Keratinocyte (primary cell): ENCODE measurements at regions not wholly inside any gene's neighbourhood (a gene's known extent, or its start where the extent isn't known, plus 50 kb on each side); places are given as distances from the start of the nearest gene placed in this dataset.

Experiments
- DNase-seq: peaks from one replicate; pipeline ENCODE4 v3.0.0-alpha.2; 2011; ENCODE audit warnings: low read depth, missing footprints, low spot score
- FAIRE-seq: peaks from 2 replicates; lab custom pipeline; 2011; peaks lifted over from hg19 to GRCh38; lab: Jason Lieb, UNC
- H2AFZ ChIP-seq: 2 replicates; pipeline ENCODE4 v1.6.0; 2012; ENCODE audit warnings: low read length, control low read depth, inconsistent platforms; ENCODE audit not compliant: control insufficient read depth
- H3K27ac ChIP-seq: 2 replicates; pipeline ENCODE4 v1.5.1; 2011; ENCODE audit warnings: low read length; ENCODE audit not compliant: control insufficient read depth, insufficient read depth
- H3K27me3 ChIP-seq: 3 replicates; pipeline ENCODE4 v1.6.0; 2011; ENCODE audit warnings: low read length; ENCODE audit not compliant: control insufficient read depth, insufficient read depth; ENCODE audit errors: extremely low read depth
- H3K36me3 ChIP-seq, 2 experiments: 2 replicates in 1 of 2; 3 replicates in 1 of 2; pipeline ENCODE4 v1.5.1; 2011; ENCODE audit warnings: low read length in 2 of 2, mild to moderate bottlenecking in 1 of 2; ENCODE audit not compliant: control insufficient read depth in 2 of 2, insufficient read depth in 2 of 2; ENCODE audit errors: extremely low read depth in 1 of 2
- H3K4me1 ChIP-seq: 3 replicates; pipeline ENCODE4 v1.5.1; 2011; ENCODE audit warnings: low read length; ENCODE audit not compliant: control insufficient read depth, insufficient read depth; ENCODE audit errors: extremely low read depth
- H3K4me2 ChIP-seq: 3 replicates; pipeline ENCODE4 v1.6.0; 2011; ENCODE audit warnings: low read depth, low read length; ENCODE audit not compliant: control insufficient read depth, insufficient read depth; ENCODE audit errors: extremely low read depth
- H3K4me3 ChIP-seq, 3 experiments: fragments of 200-600 bp in 1 of 3; sonication (generic) in 1 of 3; 2 replicates in 2 of 3; 3 replicates in 1 of 3; pipeline ENCODE4 v1.5.1; 2011 to 2016; ENCODE audit warnings: low read length in 3 of 3, mild to moderate bottlenecking in 3 of 3, control low read depth in 2 of 3, inconsistent platforms in 1 of 3, low read depth in 1 of 3, mixed read lengths in 1 of 3, mixed run types in 1 of 3, moderate library complexity in 1 of 3; ENCODE audit not compliant: control insufficient read depth in 2 of 3, insufficient read depth in 2 of 3; ENCODE audit errors: extremely low read depth in 1 of 3
- H3K79me2 ChIP-seq: 2 replicates; pipeline ENCODE4 v1.6.0; 2012; ENCODE audit warnings: low read length; ENCODE audit not compliant: control insufficient read depth, insufficient read depth
- H3K9ac ChIP-seq: 3 replicates; pipeline ENCODE4 v1.6.0; 2011; ENCODE audit warnings: low read length; ENCODE audit not compliant: control insufficient read depth, insufficient read depth; ENCODE audit errors: extremely low read depth
- H3K9me1 ChIP-seq: 3 replicates; pipeline ENCODE4 v1.6.0; 2011; ENCODE audit warnings: low read length; ENCODE audit not compliant: control insufficient read depth, insufficient read depth; ENCODE audit errors: extremely low read depth
- H3K9me3 ChIP-seq: 2 replicates; pipeline ENCODE4 v1.5.1; 2012; ENCODE audit warnings: low read depth, low read length; ENCODE audit not compliant: control insufficient read depth
- H4K20me1 ChIP-seq: 3 replicates; pipeline ENCODE4 v1.6.0; 2011; ENCODE audit warnings: low read length; ENCODE audit not compliant: control insufficient read depth, insufficient read depth; ENCODE audit errors: extremely low read depth
- EZH2 ChIP-seq: IDR thresholded peaks from one replicate; pipeline ENCODE4 v1.6.1; 2012; ENCODE audit warnings: inconsistent platforms, mild to moderate bottlenecking, low read length, moderate library complexity
- dilution Hi-C: fragments of 300-500 bp; cut with MboI; formaldehyde crosslinking; loops from one replicate; pipeline ENCODE4 v1.7.0; 2020; ENCODE audit warnings: low sequenced_read_pairs; ENCODE audit not compliant: extremely low pct_ligation_motif_present
- TF ChIP-seq, protein P1 (sequence below), 3 experiments: IDR thresholded peaks in 1 of 3; conservative IDR thresholded peaks in 1 of 3; optimal IDR thresholded peaks in 1 of 3; 2 replicates in 2 of 3; 3 replicates in 1 of 3; pipeline versions ENCODE3 to v1.5.1; 2011; ENCODE audit warnings: low read length in 3 of 3, mild to moderate bottlenecking in 3 of 3, moderate library complexity in 2 of 3, control low read depth in 1 of 3, inconsistent platforms in 1 of 3; ENCODE audit not compliant: insufficient read depth in 2 of 3; ENCODE audit errors: extremely low read depth in 1 of 3

DNA sequence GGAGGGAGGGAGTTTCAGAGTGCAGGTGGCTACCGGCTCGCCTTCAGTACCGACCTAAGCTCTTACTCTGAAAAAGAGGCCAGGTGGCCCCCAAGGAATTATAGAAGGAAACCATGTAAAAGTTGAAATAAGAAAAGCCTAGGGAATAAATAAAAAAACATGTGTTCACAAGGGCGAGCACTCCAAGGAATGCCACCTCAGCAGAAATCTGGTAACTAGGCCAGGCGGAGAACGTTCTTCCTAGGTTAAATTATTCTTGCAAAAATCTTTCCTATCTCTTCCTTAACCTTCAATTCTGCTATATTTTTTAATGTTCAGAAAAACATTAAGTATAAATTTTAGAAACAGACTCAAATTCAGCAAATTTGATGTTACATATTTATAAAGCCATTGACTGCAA is 1260.3 kb upstream of the SLC10A2 start:
- TF ChIP-seq, protein P1, sequence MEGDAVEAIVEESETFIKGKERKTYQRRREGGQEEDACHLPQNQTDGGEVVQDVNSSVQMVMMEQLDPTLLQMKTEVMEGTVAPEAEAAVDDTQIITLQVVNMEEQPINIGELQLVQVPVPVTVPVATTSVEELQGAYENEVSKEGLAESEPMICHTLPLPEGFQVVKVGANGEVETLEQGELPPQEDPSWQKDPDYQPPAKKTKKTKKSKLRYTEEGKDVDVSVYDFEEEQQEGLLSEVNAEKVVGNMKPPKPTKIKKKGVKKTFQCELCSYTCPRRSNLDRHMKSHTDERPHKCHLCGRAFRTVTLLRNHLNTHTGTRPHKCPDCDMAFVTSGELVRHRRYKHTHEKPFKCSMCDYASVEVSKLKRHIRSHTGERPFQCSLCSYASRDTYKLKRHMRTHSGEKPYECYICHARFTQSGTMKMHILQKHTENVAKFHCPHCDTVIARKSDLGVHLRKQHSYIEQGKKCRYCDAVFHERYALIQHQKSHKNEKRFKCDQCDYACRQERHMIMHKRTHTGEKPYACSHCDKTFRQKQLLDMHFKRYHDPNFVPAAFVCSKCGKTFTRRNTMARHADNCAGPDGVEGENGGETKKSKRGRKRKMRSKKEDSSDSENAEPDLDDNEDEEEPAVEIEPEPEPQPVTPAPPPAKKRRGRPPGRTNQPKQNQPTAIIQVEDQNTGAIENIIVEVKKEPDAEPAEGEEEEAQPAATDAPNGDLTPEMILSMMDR (optimal IDR thresholded peaks at IDR 0.05 in 1 of 3, IDR thresholded peaks at IDR 0.05 in 1 of 3, conservative IDR thresholded peaks at IDR 0.05 in 1 of 3; ENCODE audit: extremely low read depth in 1 of 3, insufficient read depth in 2 of 3, low read length in 3 of 3): no peak
- no peak for TF ChIP-seq EZH2
- DNase-seq: no peak
- H3K36me3 ChIP-seq: no peaks in the 10 kb centered on the region
- no peaks in the 10 kb centered on the region for H3K27me3 ChIP-seq
- no peak overlapping the region for H2AFZ ChIP-seq
- H4K20me1 ChIP-seq: no peaks in the 10 kb centered on the region
- H3K9me3 ChIP-seq: no peaks in the 10 kb centered on the region
- no peak overlapping the region for H3K9ac ChIP-seq
- no peak for FAIRE-seq
- no peak overlapping the region for H3K27ac ChIP-seq
- no peaks in the 10 kb centered on the region for H3K79me2 ChIP-seq
- H3K9me1 ChIP-seq: no peaks in the 10 kb centered on the region
- no peak overlapping the region for H3K4me3 ChIP-seq
- H3K4me2 ChIP-seq: no peak overlapping the region
- H3K4me1 ChIP-seq: no peaks in the 10 kb centered on the region
- dilution Hi-C loops: no loop called here

DNA sequence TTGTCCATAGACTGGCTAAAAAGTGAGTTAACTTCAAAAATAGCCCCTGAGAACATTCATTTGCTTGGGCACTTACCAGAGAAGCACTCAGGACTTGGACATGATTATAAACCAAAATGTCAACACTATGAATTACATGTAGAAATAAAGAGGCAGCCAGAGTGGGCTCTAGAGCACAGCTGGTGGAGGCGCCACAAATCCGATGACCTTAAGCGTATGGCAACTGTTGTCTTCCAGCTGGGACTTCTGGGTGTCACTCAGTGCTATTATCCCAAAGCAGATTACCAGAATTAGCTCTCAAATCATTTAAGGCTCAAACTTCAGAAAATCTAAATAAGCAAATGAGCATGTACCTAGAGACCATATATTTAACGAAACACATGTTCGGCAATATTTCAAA is 1255.5 kb upstream of the SLC10A2 start:
- H3K9me1 ChIP-seq: no peaks in the 10 kb centered on the region
- no peak overlapping the region for H3K4me2 ChIP-seq
- no peaks in the 10 kb centered on the region for H3K4me1 ChIP-seq
- DNase-seq: no peak
- FAIRE-seq: no peak
- no peak overlapping the region for H3K27ac ChIP-seq
- no peaks in the 10 kb centered on the region for H3K9me3 ChIP-seq
- dilution Hi-C loops: no loop called here
- no peak overlapping the region for H2AFZ ChIP-seq
- H3K9ac ChIP-seq: no peak overlapping the region
- no peaks in the 10 kb centered on the region for H3K27me3 ChIP-seq
- H3K4me3 ChIP-seq: no peak overlapping the region
- no peaks in the 10 kb centered on the region for H4K20me1 ChIP-seq
- H3K36me3 ChIP-seq: no peaks in the 10 kb centered on the region
- TF ChIP-seq EZH2: no peak
- TF ChIP-seq, protein P1 (optimal IDR thresholded peaks at IDR 0.05 in 1 of 3, IDR thresholded peaks at IDR 0.05 in 1 of 3, conservative IDR thresholded peaks at IDR 0.05 in 1 of 3; ENCODE audit: extremely low read depth in 1 of 3, insufficient read depth in 2 of 3, low read length in 3 of 3): no peak
- no peaks in the 10 kb centered on the region for H3K79me2 ChIP-seq
